ENCODE measurements at regions not wholly inside any gene's neighbourhood (a gene's known extent, or its start where the extent isn't known, plus 50 kb on each side); places are given as distances from the start of the nearest gene placed in this dataset.

DNA sequence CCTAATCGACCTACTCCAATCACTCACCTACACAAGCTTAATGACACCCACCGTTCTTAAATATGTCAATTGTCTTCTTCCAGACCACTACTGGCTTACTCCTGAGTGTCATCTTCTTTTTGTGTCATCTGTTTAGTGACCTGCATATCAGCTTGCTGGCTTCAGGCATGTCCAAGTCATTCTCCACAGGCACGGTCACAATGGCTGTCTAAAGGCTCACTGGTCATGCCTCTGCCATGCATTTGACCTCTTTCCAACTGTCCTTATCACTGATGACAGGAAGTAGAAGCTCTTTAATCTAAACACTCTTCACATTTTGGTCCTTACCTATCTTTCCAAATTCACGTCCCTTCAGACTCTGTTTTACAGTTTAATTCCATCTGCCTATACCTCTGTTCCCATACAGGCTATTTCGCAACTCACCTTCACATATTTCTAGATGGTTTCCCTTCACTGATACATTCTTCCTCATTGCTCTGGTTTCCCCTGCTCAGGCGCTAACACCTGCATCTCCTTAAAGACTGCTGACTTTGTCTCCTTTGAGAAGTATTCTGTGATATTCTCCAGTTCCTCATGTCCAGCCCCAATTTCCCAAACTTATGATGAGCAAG, 217.5 kb downstream of the TRIB2 start:
- FAIRE-seq = no peak

More for the DNA sequence above, 217.5 kb downstream of the TRIB2 start:
- H3K4me2 ChIP-seq (ENCODE audit: insufficient read depth in 1 of 2, low read depth in 2 of 2, low read length in 2 of 2) = no peak overlapping the region
- H3K23ac ChIP-seq (ENCODE audit: insufficient read length) = no peak overlapping the region
- H2BK120ac ChIP-seq (replicated peaks; ENCODE audit: low read depth, low read length) = no peak overlapping the region
- POLR2A ChIA-PET (ENCODE audit: partially characterized antibody) = no interaction called here
- H3K79me2 ChIP-seq (ENCODE audit: control insufficient read depth in 1 of 2, insufficient read depth in 2 of 2, low read length in 2 of 2) = no peaks in the 10 kb centered on the region
- no peak overlapping the region for H3K27ac ChIP-seq (ENCODE audit: low read depth, low read length)
- H2AFZ ChIP-seq (ENCODE audit: low read length) = no peak overlapping the region
- H3K79me1 ChIP-seq (ENCODE audit: low read depth, low read length) = no peaks in the 10 kb centered on the region
- no peak overlapping the region for H3K14ac ChIP-seq (ENCODE audit: insufficient read length)
- CTCF ChIA-PET (ENCODE audit: partially characterized antibody) = interaction anchor here (1.0 to 1.7 kb wide), 2 partner anchors 13 to 73 kb away, joined by 3 to 4 read pairs; no protein-coding TSS in a partner anchor
- H2AK5ac ChIP-seq (ENCODE audit: low read depth, low read length) = no peak overlapping the region
- H3K4ac ChIP-seq (replicated peaks; ENCODE audit: insufficient read length, low read depth, low read length) = no peak overlapping the region
- no peak overlapping the region for H4K5ac ChIP-seq (ENCODE audit: insufficient read length, low read depth, low read length)
- no peaks in the 10 kb centered on the region for H3K23me2 ChIP-seq (ENCODE audit: low read depth, low read length)
- no peak overlapping the region for H2BK12ac ChIP-seq (ENCODE audit: low read depth, low read length)
- no peak overlapping the region for H2BK5ac ChIP-seq (ENCODE audit: low read depth, low read length)
- no peaks in the 10 kb centered on the region for H4K20me1 ChIP-seq (replicated peaks in 1 of 2; ENCODE audit: control insufficient read depth in 1 of 2, insufficient read depth in 2 of 2, low read length in 2 of 2)
- no peak overlapping the region for H2BK15ac ChIP-seq (ENCODE audit: low read length)
- H4K8ac ChIP-seq (ENCODE audit: extremely low read depth, insufficient read depth, low read length) = no peak overlapping the region
- no peak overlapping the region for H3K56ac ChIP-seq (replicated peaks; ENCODE audit: insufficient read length, low read depth, low read length)
- no peak for DNase-seq (ENCODE audit: low read depth in 1 of 2, low spot score in 2 of 2)
- H3K36me3 ChIP-seq (ENCODE audit: control insufficient read depth in 2 of 4, insufficient read depth in 4 of 4, low read length in 3 of 4) = no peaks in the 10 kb centered on the region
- TF ChIP-seq, protein P1, sequence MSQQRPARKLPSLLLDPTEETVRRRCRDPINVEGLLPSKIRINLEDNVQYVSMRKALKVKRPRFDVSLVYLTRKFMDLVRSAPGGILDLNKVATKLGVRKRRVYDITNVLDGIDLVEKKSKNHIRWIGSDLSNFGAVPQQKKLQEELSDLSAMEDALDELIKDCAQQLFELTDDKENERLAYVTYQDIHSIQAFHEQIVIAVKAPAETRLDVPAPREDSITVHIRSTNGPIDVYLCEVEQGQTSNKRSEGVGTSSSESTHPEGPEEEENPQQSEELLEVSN (IDR thresholded peaks at IDR 0.05) = no peak
- TF ChIP-seq, protein P2, sequence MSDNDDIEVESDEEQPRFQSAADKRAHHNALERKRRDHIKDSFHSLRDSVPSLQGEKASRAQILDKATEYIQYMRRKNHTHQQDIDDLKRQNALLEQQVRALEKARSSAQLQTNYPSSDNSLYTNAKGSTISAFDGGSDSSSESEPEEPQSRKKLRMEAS (IDR thresholded peaks at IDR 0.05) = no peak
- TF ChIP-seq CEBPB (IDR thresholded peaks at IDR 0.05; ENCODE audit: low read depth, low read length) (peak; percentile 38; the same call in 1 of the 2 replicates), ZNF274 (IDR thresholded peaks at IDR 0.05; ENCODE audit: borderline replicate concordance, extremely low read depth, low read length) (no peak)
- no peak overlapping the region for H4K91ac ChIP-seq (replicated peaks; ENCODE audit: insufficient read length, low read length)
- H3K18ac ChIP-seq (ENCODE audit: extremely low read depth, low read length) = no peak overlapping the region
- no peak overlapping the region for H3K4me3 ChIP-seq (ENCODE audit: extremely low read depth in 1 of 4, insufficient read depth in 2 of 4, low read depth in 3 of 4, low read length in 4 of 4)
- H2BK20ac ChIP-seq (ENCODE audit: low read length) = no peak overlapping the region
- peaks cover 0 to 7% (median 3%) of the 10 kb centered on the region in 4 experiments; a peak in 2 of 7 replicates for H3K4me1 ChIP-seq (replicated peaks in 1 of 4; ENCODE audit: control insufficient read depth in 3 of 4, insufficient read depth in 4 of 4, low read length in 3 of 4)
- H3K9me3 ChIP-seq (ENCODE audit: insufficient read depth in 2 of 2, low read depth in 1 of 2, low read length in 1 of 2) = no peaks in the 10 kb centered on the region
- WGBS, 2 experiments (ENCODE audit: extremely low coverage in 1 of 2, insufficient coverage in 1 of 2, insufficient read length in 1 of 2, insufficient replicate concordance in 2 of 2, low coverage in 1 of 2, low lambda C conversion rate in 2 of 2, missing lambda C conversion rate in 1 of 2) = 86% methylated on average over 6 of the region's 6 CpGs; no CpG with 5 or more reads in 1 of the 2 experiments
- no peaks in the 10 kb centered on the region for H3K27me3 ChIP-seq (replicated peaks in 1 of 4; ENCODE audit: control insufficient read depth in 3 of 4, extremely low read depth in 1 of 4, insufficient read depth in 3 of 4, low read length in 3 of 4)
- no peak overlapping the region for H3K9ac ChIP-seq (replicated peaks in 1 of 4; ENCODE audit: extremely low read depth in 1 of 4, low read depth in 3 of 4, low read length in 3 of 4)

Data from H1 (cell line).